IMR-90 (cell line): ENCODE measurements at regions not wholly inside any gene's neighbourhood (a gene's known extent, or its start where the extent isn't known, plus 50 kb on each side); places are given as distances from the start of the nearest gene placed in this dataset.

Source experiments
- ATAC-seq: fragments of 200-7000 bp; cut with Tn5 transposase; 2 replicates; pipeline ENCODE4 v1.9.1; 2020; ENCODE audit warnings: low read depth, mild to moderate bottlenecking, moderate library complexity
- BruUV-seq: library from RNA; stranded (reverse); fragments of 400-500 nt; replicated peaks from 2 replicates; lab custom pipeline; 2021; lab: Mats Ljungman, UMichigan
- CTCF ChIA-PET: fragments of 300-600 bp; formaldehyde crosslinking; extraction: SDS; loops from one replicate; lab custom pipeline; 2021; ENCODE audit warnings: antibody characterized with exemption; lab: Yijun Ruan, JAX
- POLR2A ChIA-PET: fragments of 300-600 bp; sonication (Branson Sonifier 250); formaldehyde crosslinking; loops from one replicate; lab custom pipeline; 2022; ENCODE audit warnings: antibody characterized with exemption; ENCODE audit not compliant: unreplicated experiment; lab: Charles Lee
- DNase-seq: peaks from one replicate; pipeline ENCODE4 v3.0.0; 2013
- H2AFZ ChIP-seq: replicated peaks from 2 replicates; pipeline ENCODE3; 2013; ENCODE audit warnings: low read length, mild to moderate bottlenecking; ENCODE audit not compliant: poor library complexity
- H2AK5ac ChIP-seq: 2 replicates; pipeline ENCODE4 v1.6.1; 2013; ENCODE audit warnings: low read depth, low read length, inconsistent platforms
- H2AK9ac ChIP-seq: replicated peaks from 2 replicates; pipeline ENCODE3; 2013; ENCODE audit warnings: mild to moderate bottlenecking, low read depth, low read length, moderate library complexity; ENCODE audit not compliant: poor library complexity
- H2BK120ac ChIP-seq: 2 replicates; pipeline ENCODE4 v1.6.1; 2013; ENCODE audit warnings: low read depth, low read length, inconsistent platforms
- H2BK15ac ChIP-seq: 3 replicates; pipeline ENCODE4 v1.6.1; 2013; ENCODE audit warnings: low read depth, low read length, inconsistent platforms
- H2BK20ac ChIP-seq: 2 replicates; pipeline ENCODE4 v1.6.1; 2013; ENCODE audit warnings: low read depth, mild to moderate bottlenecking, inconsistent platforms, low read length, moderate library complexity
- H2BK5ac ChIP-seq: 2 replicates; pipeline ENCODE4 v1.6.1; 2013; ENCODE audit warnings: mild to moderate bottlenecking, low read depth, low read length, inconsistent platforms; ENCODE audit not compliant: poor library complexity, severe bottlenecking
- H3K14ac ChIP-seq: replicated peaks from 2 replicates; pipeline ENCODE4 v1.6.1; 2013; ENCODE audit warnings: low read depth, low read length, inconsistent platforms
- H3K18ac ChIP-seq: 2 replicates; pipeline ENCODE4 v1.6.1; 2013; ENCODE audit warnings: low read depth, low read length, control low read depth
- H3K23ac ChIP-seq: 2 replicates; pipeline ENCODE4 v1.6.1; 2013; ENCODE audit warnings: low read depth, low read length, inconsistent platforms
- H3K27ac ChIP-seq: 2 replicates; pipeline ENCODE4 v1.5.1; 2013; ENCODE audit warnings: mild to moderate bottlenecking, control low read depth, low read length; ENCODE audit not compliant: insufficient read depth
- H3K27me3 ChIP-seq: 2 replicates; pipeline ENCODE4 v1.6.1; 2013; ENCODE audit warnings: low read length; ENCODE audit not compliant: control insufficient read depth, insufficient read depth
- H3K36me3 ChIP-seq: 2 replicates; pipeline ENCODE4 v1.6.1; 2013; ENCODE audit warnings: low read length, mixed read lengths; ENCODE audit not compliant: control insufficient read depth, insufficient read depth
- H3K4ac ChIP-seq: 2 replicates; pipeline ENCODE4 v1.6.1; 2013; ENCODE audit warnings: low read depth, low read length, inconsistent platforms
- H3K4me1 ChIP-seq: 2 replicates; pipeline ENCODE4 v1.6.1; 2013; ENCODE audit warnings: low read length, mixed read lengths; ENCODE audit not compliant: control insufficient read depth, insufficient read depth
- H3K4me2 ChIP-seq: 2 replicates; pipeline ENCODE4 v1.6.1; 2013; ENCODE audit warnings: low read depth, mild to moderate bottlenecking, control low read depth, low read length, moderate library complexity
- H3K4me3 ChIP-seq: 2 replicates; pipeline ENCODE4 v1.5.1; 2013; ENCODE audit warnings: low read depth, mild to moderate bottlenecking, control low read depth, low read length, moderate library complexity; ENCODE audit not compliant: insufficient read depth
- H3K56ac ChIP-seq: 2 replicates; pipeline ENCODE4 v1.6.1; 2013; ENCODE audit warnings: low read length, inconsistent platforms; ENCODE audit not compliant: insufficient read depth; ENCODE audit errors: extremely low read depth
- H3K79me1 ChIP-seq, 2 experiments: 2 replicates each; pipeline ENCODE4 v1.6.1; 2013; ENCODE audit warnings: low read length in 2 of 2, inconsistent platforms in 1 of 2, low read depth in 1 of 2
- H3K9ac ChIP-seq: 2 replicates; pipeline ENCODE4 v1.6.1; 2013; ENCODE audit warnings: low read depth, low read length, control low read depth
- H3K9me1 ChIP-seq: 2 replicates; pipeline ENCODE4 v1.6.1; 2013; ENCODE audit warnings: low read length, inconsistent platforms; ENCODE audit not compliant: insufficient read depth
- H3K9me3 ChIP-seq: 2 replicates; pipeline ENCODE4 v1.6.1; 2013; ENCODE audit warnings: low read length; ENCODE audit not compliant: control insufficient read depth, insufficient read depth
- H4K20me1 ChIP-seq: 2 replicates; pipeline ENCODE4 v1.6.1; 2013; ENCODE audit warnings: low read length, inconsistent platforms; ENCODE audit not compliant: insufficient read depth
- H4K5ac ChIP-seq: 2 replicates; pipeline ENCODE4 v1.6.1; 2013; ENCODE audit warnings: mild to moderate bottlenecking, low read depth, low read length, control low read depth
- H4K8ac ChIP-seq, 2 experiments: 2 replicates each; pipeline ENCODE4 v1.6.1; 2013; ENCODE audit warnings: low read depth in 2 of 2, low read length in 2 of 2, control low read depth in 1 of 2, inconsistent platforms in 1 of 2
- H4K91ac ChIP-seq: 2 replicates; pipeline ENCODE4 v1.6.1; 2013; ENCODE audit warnings: low read depth, low read length, inconsistent platforms; ENCODE audit not compliant: insufficient read depth
- BHLHE40 ChIP-seq: fragments of 150-350 bp; IDR thresholded peaks from 2 replicates; pipeline ENCODE4 v1.6.1; 2016; ENCODE audit warnings: mild to moderate bottlenecking, low read depth, low read length
- CEBPB ChIP-seq: IDR thresholded peaks from 2 replicates; pipeline ENCODE4 v1.6.1; 2012; ENCODE audit warnings: low read depth, low read length, improper control_type of control experiment
- CHD1 ChIP-seq: IDR thresholded peaks from 2 replicates; pipeline ENCODE4 v1.6.1; 2012; ENCODE audit warnings: low read depth, low read length, improper control_type of control experiment
- ELK1 ChIP-seq: fragments of 150-350 bp; IDR thresholded peaks from 2 replicates; pipeline ENCODE4 v1.6.1; 2016; ENCODE audit warnings: low read depth, mild to moderate bottlenecking, low read length, moderate library complexity, borderline replicate concordance
- FOS ChIP-seq: fragments of 150-350 bp; IDR thresholded peaks from 2 replicates; pipeline ENCODE4 v1.6.1; 2016; ENCODE audit warnings: low read depth, low read length
- MAFK ChIP-seq: IDR thresholded peaks from 2 replicates; pipeline ENCODE4 v1.6.1; 2012; ENCODE audit warnings: low read depth, low read length, improper control_type of control experiment
- MAZ ChIP-seq: IDR thresholded peaks from 2 replicates; pipeline ENCODE4 v1.6.1; 2012; ENCODE audit warnings: low read depth, mild to moderate bottlenecking, low read length, improper control_type of control experiment, moderate library complexity, borderline replicate concordance
- MXI1 ChIP-seq: IDR thresholded peaks from 2 replicates; pipeline ENCODE4 v1.6.1; 2012; ENCODE audit warnings: low read depth, mild to moderate bottlenecking, low read length, moderate library complexity, borderline replicate concordance
- NFE2L2 ChIP-seq: fragments of 150-350 bp; IDR thresholded peaks from 2 replicates; pipeline ENCODE4 v1.6.1; 2016; ENCODE audit warnings: low read depth, mild to moderate bottlenecking, low read length
- POLR2A ChIP-seq: IDR thresholded peaks from 2 replicates; pipeline ENCODE4 v1.6.1; 2012; ENCODE audit warnings: mild to moderate bottlenecking, low read depth, low read length
- RAD21 ChIP-seq: IDR thresholded peaks from 2 replicates; pipeline ENCODE4 v1.6.1; 2012; ENCODE audit warnings: low read length, improper control_type of control experiment
- RCOR1 ChIP-seq: IDR thresholded peaks from 2 replicates; pipeline ENCODE4 v1.6.1; 2012; ENCODE audit warnings: mild to moderate bottlenecking, low read length, improper control_type of control experiment; ENCODE audit not compliant: insufficient replicate concordance
- RFX5 ChIP-seq: IDR thresholded peaks from 2 replicates; pipeline ENCODE4 v1.8.0; 2012; ENCODE audit warnings: low read depth, mild to moderate bottlenecking, low read length, moderate library complexity
- SMC3 ChIP-seq: fragments of 150-350 bp; IDR thresholded peaks from 2 replicates; pipeline ENCODE4 v1.6.1; 2016; ENCODE audit warnings: low read depth, mild to moderate bottlenecking, antibody characterized with exemption, low read length, moderate library complexity
- USF2 ChIP-seq: fragments of 150-350 bp; IDR thresholded peaks from 2 replicates; pipeline ENCODE4 v1.6.1; 2017; ENCODE audit warnings: mild to moderate bottlenecking, antibody characterized with exemption, low read length, low read depth
- WGBS, 2 experiments: methylation state at CpG; one replicate each; pipeline versions ENCODE4 v1.1.5 to v1.1.7; 2013; ENCODE audit warnings: missing lambda C conversion rate in 2 of 2; ENCODE audit not compliant: insufficient read length in 1 of 2; ENCODE audit errors: extremely low coverage in 2 of 2; 5-methylcytosine and 5-hydroxymethylcytosine counted together
- dilution Hi-C: fragments of 300-500 bp; cut with HindIII; formaldehyde crosslinking; loops from one replicate; pipeline ENCODE4 v1.14.3; 2018; ENCODE audit warnings: low sequenced_read_pairs; ENCODE audit not compliant: unreplicated experiment
- in situ Hi-C: fragments of 300-500 bp; cut with MboI; formaldehyde crosslinking; loops from 3 replicates; pipeline ENCODE4 v1.14.3; 2019; ENCODE audit warnings: low sequenced_read_pairs, inconsistent platforms, mixed read lengths
- intact Hi-C: fragments of 100-400 bp; cut with micrococcal nuclease; formaldehyde crosslinking; loops from 2 replicates; pipeline ENCODE4 v1.10.0; 2022

GRCh38 chrX:40437348-40437747 lies 143.4 kb upstream of the ATP6AP2 start:
- ATAC-seq (no peak), DNase-seq (no peak)
- no peak overlapping the region for H4K5ac ChIP-seq
- no peak overlapping the region for H3K4ac ChIP-seq
- no peak overlapping the region for H3K27ac ChIP-seq
- no peak overlapping the region for H2BK5ac ChIP-seq
- no peak overlapping the region for H2BK120ac ChIP-seq
- no TSS peak for BruUV-seq
- H3K56ac ChIP-seq = no peak overlapping the region
- in situ Hi-C loops (no loop called here), intact Hi-C loops (no loop called here), dilution Hi-C loops (no loop called here)
- no peaks in the 10 kb centered on the region for H3K36me3 ChIP-seq
- peaks cover 17% of the 10 kb centered on the region for H3K27me3 ChIP-seq
- H3K9ac ChIP-seq = no peak overlapping the region
- no peaks in the 10 kb centered on the region for H3K79me1 ChIP-seq
- H3K4me1 ChIP-seq = no peaks in the 10 kb centered on the region
- no peak overlapping the region for H2BK15ac ChIP-seq
- no peak overlapping the region for H3K4me3 ChIP-seq
- H2AK9ac ChIP-seq = no peak overlapping the region
- H2AFZ ChIP-seq = no peak overlapping the region
- no peak overlapping the region for H3K14ac ChIP-seq
- TF ChIP-seq ELK1 (no peak), CHD1 (no peak), NFE2L2 (no peak), CEBPB (no peak), BHLHE40 (no peak), MAFK (no peak), RCOR1 (no peak), POLR2A (no peak), USF2 (no peak), FOS (no peak), RFX5 (no peak), SMC3 (no peak), MAZ (no peak), MXI1 (no peak), RAD21 (no peak)
- no peaks in the 10 kb centered on the region for H4K20me1 ChIP-seq
- no CpG with 5 or more reads among the region's 4 CpGs for WGBS, 2 experiments
- H4K8ac ChIP-seq = no peak overlapping the region
- H3K23ac ChIP-seq = no peak overlapping the region
- no peak overlapping the region for H4K91ac ChIP-seq
- H3K9me3 ChIP-seq = no peaks in the 10 kb centered on the region
- ChIA-PET POLR2A (no interaction called here), CTCF (interaction anchor here (0.9 kb wide), 1 partner anchor 12 kb away, joined by 3 read pairs; no protein-coding TSS in a partner anchor)
- H3K4me2 ChIP-seq = no peak overlapping the region
- H3K9me1 ChIP-seq = no peaks in the 10 kb centered on the region
- H3K18ac ChIP-seq = no peak overlapping the region
- H2AK5ac ChIP-seq = no peak overlapping the region
- no peak overlapping the region for H2BK20ac ChIP-seq
